22Rv1 (cell line): ENCODE measurements at regions not wholly inside any gene's neighbourhood (a gene's known extent, or its start where the extent isn't known, plus 50 kb on each side); places are given as distances from the start of the nearest gene placed in this dataset.

ENCODE experiments used
- ZFX ChIP-seq: fragments of 450-650 bp; IDR thresholded peaks from 2 replicates; pipeline ENCODE4 v1.6.1; 2017; ENCODE audit warnings: antibody characterized with exemption, borderline replicate concordance
- TF ChIP-seq, protein P1 (sequence below): fragments of 450-650 bp; IDR thresholded peaks from 2 replicates; pipeline ENCODE4 v1.5.1; 2017; ENCODE audit warnings: mild to moderate bottlenecking

DNA sequence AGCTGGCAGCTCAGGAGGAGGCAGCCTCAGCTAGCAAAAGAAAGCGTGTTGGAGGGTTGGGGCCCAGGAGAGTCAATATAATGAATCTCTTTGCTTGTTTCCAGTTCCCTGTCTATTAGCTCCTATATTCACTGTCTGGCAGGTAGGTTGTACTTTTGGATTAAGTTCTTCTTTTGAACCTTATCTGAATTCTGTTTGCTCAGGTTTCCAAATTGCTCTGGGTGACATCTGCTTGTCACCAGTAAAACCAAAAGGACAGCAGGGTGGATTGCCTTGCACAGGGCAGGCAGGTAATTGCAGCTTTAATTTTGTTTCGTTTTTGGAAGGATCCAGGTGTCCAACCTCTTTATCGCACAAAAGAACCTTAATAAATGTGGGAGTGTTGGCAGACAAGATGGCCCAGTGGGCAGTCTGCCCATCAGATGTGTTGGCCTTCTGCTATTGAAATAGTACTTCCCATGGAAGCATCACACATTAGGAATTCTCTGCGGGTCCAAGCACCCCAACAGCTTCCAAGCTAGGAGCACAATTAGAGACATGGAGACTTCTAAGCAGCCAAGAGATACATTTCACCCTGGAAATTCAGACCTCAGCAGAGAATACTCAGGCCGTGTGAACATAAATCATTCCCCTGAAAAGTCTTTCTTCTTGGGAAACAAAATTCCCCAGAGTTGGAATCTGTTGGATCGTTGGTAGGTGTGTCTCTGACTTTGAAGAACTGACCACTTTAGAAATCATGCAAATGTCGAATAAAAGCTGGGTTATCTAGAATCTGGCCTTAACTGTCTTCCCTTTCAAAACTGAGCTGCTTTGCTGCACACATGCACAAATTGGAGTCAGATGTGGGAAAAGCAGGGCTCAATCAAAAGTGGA, 286.9 kb upstream of the BMP2 start:
- TF ChIP-seq, protein P1, sequence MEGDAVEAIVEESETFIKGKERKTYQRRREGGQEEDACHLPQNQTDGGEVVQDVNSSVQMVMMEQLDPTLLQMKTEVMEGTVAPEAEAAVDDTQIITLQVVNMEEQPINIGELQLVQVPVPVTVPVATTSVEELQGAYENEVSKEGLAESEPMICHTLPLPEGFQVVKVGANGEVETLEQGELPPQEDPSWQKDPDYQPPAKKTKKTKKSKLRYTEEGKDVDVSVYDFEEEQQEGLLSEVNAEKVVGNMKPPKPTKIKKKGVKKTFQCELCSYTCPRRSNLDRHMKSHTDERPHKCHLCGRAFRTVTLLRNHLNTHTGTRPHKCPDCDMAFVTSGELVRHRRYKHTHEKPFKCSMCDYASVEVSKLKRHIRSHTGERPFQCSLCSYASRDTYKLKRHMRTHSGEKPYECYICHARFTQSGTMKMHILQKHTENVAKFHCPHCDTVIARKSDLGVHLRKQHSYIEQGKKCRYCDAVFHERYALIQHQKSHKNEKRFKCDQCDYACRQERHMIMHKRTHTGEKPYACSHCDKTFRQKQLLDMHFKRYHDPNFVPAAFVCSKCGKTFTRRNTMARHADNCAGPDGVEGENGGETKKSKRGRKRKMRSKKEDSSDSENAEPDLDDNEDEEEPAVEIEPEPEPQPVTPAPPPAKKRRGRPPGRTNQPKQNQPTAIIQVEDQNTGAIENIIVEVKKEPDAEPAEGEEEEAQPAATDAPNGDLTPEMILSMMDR: no peak
- no peak for TF ChIP-seq ZFX
